ENCODE measurements at regions not wholly inside any gene's neighbourhood (a gene's known extent, or its start where the extent isn't known, plus 50 kb on each side); places are given as distances from the start of the nearest gene placed in this dataset.
A peak's percentile ranks its signal among the peaks of the same experiment; 100 is the strongest.
"Not testable (repeated sequence)": the region's sequence is repeated elsewhere in the genome, so short reads cannot be mapped to it uniquely, and the experiment has no call there.

- no peak for DNase-seq (ENCODE audit: extremely low spot score, unreplicated experiment)
- peaks cover 29% of the 10 kb centered on the region for H3K4me1 Mint-ChIP-seq (ENCODE audit: unreplicated experiment)
- no peaks in the 10 kb centered on the region for H3K9me3 Mint-ChIP-seq
- TF ChIP-seq CTCF (conservative IDR thresholded peaks at IDR 0.05) = no peak
- H3K27ac Mint-ChIP-seq = peak overlapping the region; percentile 92
- no peaks in the 10 kb centered on the region for H3K36me3 Mint-ChIP-seq
- H3K4me3 Mint-ChIP-seq = peak overlapping the region; percentile 91
- peaks cover 4% of the 10 kb centered on the region for H3K27me3 Mint-ChIP-seq
Measured at GRCh38 chr6:26185004-26185403, 97.8 kb downstream of the HFE start.

DNA sequence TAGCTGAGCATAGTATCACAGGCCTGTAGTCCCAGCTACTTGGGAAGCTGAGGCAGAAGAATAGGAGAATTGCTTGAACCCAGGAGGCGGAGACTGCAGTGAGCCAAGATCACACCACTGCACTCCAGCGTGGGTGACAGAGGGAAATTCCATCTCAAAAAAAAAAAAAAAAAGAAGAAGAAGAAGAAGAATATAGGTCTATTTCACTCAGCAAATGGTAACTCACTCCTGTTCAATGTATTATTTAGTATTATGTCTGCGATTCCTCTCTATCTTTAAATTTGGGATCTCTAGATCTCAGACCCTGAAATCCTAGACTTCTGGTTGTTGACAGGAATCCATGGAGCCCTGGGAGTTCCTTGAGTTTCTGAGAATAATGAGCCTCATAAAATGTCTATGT lies 98.6 kb downstream of the HFE start:
- H3K4me3 Mint-ChIP-seq = peak overlapping the region; percentile 48
- no peaks in the 10 kb centered on the region for H3K9me3 Mint-ChIP-seq
- peaks cover 4% of the 10 kb centered on the region for H3K27me3 Mint-ChIP-seq
- H3K4me1 Mint-ChIP-seq (ENCODE audit: unreplicated experiment) = peaks cover 29% of the 10 kb centered on the region
- no peaks in the 10 kb centered on the region for H3K36me3 Mint-ChIP-seq
- no peak for TF ChIP-seq CTCF (conservative IDR thresholded peaks at IDR 0.05)
- H3K27ac Mint-ChIP-seq = no peak overlapping the region
- no peak for DNase-seq (ENCODE audit: extremely low spot score, unreplicated experiment)

- Mint-ChIP-seq H3K36me3 (no peaks in the 10 kb centered on the region), H3K4me1 (ENCODE audit: unreplicated experiment) (peaks cover 29% of the 10 kb centered on the region), H3K4me3 (no peak overlapping the region), H3K27me3 (peaks cover 4% of the 10 kb centered on the region), H3K27ac (no peak overlapping the region), H3K9me3 (no peaks in the 10 kb centered on the region)
- TF ChIP-seq CTCF (conservative IDR thresholded peaks at IDR 0.05) = no peak
- no peak for DNase-seq (ENCODE audit: extremely low spot score, unreplicated experiment)
Measured at GRCh38 chr6:26186652-26187051, 99.4 kb downstream of the HFE start.

GRCh38 chr6:26187292-26187691 lies 100.1 kb downstream of the HFE start:
- Mint-ChIP-seq H3K36me3 (no peaks in the 10 kb centered on the region), H3K9me3 (no peaks in the 10 kb centered on the region), H3K27ac (no peak overlapping the region), H3K4me3 (peak overlapping the region; percentile 32), H3K4me1 (ENCODE audit: unreplicated experiment) (peaks cover 29% of the 10 kb centered on the region), H3K27me3 (peaks cover 4% of the 10 kb centered on the region)
- no peak for DNase-seq (ENCODE audit: extremely low spot score, unreplicated experiment)
- no peak for TF ChIP-seq CTCF (conservative IDR thresholded peaks at IDR 0.05)

DNA sequence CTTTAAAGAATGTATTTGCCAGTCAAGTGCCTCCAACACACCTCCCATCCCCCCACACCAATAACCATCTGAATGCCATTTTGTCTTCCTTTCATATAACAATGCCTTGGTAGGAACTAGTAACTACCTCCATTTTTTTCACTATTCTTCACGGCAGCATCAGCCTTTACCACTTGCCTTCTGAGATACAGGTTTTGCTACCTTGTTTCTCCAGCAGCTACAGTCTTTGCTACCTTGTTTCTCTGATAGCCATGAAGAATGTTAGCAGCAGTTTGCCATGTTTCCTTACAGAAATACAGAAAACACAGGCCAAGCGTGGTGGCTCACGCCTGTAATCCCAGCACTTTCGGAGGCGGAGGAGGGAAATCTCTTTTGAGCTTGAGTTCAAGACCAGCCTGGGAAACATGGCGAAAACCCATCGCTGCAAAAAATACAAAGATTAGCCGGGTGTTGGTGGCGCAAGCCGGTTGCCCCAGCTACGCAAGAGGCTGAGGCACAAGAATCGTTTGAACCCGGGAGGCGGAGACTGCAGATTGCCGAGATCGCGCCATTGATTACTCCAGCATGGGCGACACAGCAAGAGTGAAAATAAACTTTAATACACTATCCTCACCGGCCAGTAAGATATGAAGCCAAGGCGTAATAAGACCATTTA lies 100.9 kb downstream of the HFE start:
- no peak for DNase-seq (ENCODE audit: extremely low spot score, unreplicated experiment)
- peak overlapping the region; percentile 93 for H3K4me3 Mint-ChIP-seq

DNA sequence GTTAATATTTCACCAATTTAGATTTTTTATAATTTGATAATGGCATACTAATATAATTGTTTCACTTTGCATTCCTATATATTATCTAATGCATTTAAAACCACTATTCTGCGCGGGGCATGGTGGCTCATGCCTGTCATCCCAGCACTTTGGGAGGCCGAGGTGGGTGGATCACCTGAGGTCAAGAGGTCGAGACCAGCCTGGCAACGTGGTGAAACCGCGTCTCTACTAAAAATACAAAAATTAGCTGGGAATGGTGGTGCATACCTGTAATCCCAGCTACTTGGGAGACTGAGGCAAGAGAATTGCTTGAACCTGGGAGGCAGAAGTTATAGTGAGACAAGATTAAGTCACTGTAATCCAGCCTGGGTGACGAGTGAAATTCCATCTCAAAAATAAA lies 104.3 kb downstream of the HFE start:
- not testable (repeated sequence) for H3K36me3 Mint-ChIP-seq; H3K27ac Mint-ChIP-seq; H3K9me3 Mint-ChIP-seq; DNase-seq (ENCODE audit: extremely low spot score, unreplicated experiment); H3K27me3 Mint-ChIP-seq; H3K4me3 Mint-ChIP-seq
- H3K4me1 Mint-ChIP-seq (ENCODE audit: unreplicated experiment) = peaks cover 30% of the 10 kb centered on the region

More for the DNA sequence above, 100.9 kb downstream of the HFE start:
- H3K36me3 Mint-ChIP-seq = no peaks in the 10 kb centered on the region
- H3K4me1 Mint-ChIP-seq (ENCODE audit: unreplicated experiment) = peaks cover 29% of the 10 kb centered on the region
- no peaks in the 10 kb centered on the region for H3K9me3 Mint-ChIP-seq
- peak overlapping the region; percentile 97 for H3K27ac Mint-ChIP-seq
- peaks cover 4% of the 10 kb centered on the region for H3K27me3 Mint-ChIP-seq
- no peak for TF ChIP-seq CTCF (conservative IDR thresholded peaks at IDR 0.05)

Measured in type B pancreatic cell (in vitro differentiated cells).